ENCODE measurements at regions not wholly inside any gene's neighbourhood (a gene's known extent, or its start where the extent isn't known, plus 50 kb on each side); places are given as distances from the start of the nearest gene placed in this dataset.

- TF ChIP-seq, protein P1, sequence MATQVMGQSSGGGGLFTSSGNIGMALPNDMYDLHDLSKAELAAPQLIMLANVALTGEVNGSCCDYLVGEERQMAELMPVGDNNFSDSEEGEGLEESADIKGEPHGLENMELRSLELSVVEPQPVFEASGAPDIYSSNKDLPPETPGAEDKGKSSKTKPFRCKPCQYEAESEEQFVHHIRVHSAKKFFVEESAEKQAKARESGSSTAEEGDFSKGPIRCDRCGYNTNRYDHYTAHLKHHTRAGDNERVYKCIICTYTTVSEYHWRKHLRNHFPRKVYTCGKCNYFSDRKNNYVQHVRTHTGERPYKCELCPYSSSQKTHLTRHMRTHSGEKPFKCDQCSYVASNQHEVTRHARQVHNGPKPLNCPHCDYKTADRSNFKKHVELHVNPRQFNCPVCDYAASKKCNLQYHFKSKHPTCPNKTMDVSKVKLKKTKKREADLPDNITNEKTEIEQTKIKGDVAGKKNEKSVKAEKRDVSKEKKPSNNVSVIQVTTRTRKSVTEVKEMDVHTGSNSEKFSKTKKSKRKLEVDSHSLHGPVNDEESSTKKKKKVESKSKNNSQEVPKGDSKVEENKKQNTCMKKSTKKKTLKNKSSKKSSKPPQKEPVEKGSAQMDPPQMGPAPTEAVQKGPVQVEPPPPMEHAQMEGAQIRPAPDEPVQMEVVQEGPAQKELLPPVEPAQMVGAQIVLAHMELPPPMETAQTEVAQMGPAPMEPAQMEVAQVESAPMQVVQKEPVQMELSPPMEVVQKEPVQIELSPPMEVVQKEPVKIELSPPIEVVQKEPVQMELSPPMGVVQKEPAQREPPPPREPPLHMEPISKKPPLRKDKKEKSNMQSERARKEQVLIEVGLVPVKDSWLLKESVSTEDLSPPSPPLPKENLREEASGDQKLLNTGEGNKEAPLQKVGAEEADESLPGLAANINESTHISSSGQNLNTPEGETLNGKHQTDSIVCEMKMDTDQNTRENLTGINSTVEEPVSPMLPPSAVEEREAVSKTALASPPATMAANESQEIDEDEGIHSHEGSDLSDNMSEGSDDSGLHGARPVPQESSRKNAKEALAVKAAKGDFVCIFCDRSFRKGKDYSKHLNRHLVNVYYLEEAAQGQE (IDR thresholded peaks at IDR 0.05; ENCODE audit: low read depth): no peak
- TF ChIP-seq ZBTB7A (IDR thresholded peaks at IDR 0.05; ENCODE audit: low read depth) (no peak), EGR1 (IDR thresholded peaks at IDR 0.05) (no peak), EP300 (IDR thresholded peaks at IDR 0.05; ENCODE audit: borderline replicate concordance) (no peak), FOXM1 (IDR thresholded peaks at IDR 0.05; ENCODE audit: borderline replicate concordance, low read depth) (no peak), TCF12 (IDR thresholded peaks at IDR 0.05; ENCODE audit: low read depth) (no peak), RAD21 (IDR thresholded peaks at IDR 0.05; ENCODE audit: low read depth) (no peak)
- TF ChIP-seq, protein P2, sequence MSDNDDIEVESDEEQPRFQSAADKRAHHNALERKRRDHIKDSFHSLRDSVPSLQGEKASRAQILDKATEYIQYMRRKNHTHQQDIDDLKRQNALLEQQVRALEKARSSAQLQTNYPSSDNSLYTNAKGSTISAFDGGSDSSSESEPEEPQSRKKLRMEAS (IDR thresholded peaks at IDR 0.05): no peak
- TF ChIP-seq, protein P3, sequence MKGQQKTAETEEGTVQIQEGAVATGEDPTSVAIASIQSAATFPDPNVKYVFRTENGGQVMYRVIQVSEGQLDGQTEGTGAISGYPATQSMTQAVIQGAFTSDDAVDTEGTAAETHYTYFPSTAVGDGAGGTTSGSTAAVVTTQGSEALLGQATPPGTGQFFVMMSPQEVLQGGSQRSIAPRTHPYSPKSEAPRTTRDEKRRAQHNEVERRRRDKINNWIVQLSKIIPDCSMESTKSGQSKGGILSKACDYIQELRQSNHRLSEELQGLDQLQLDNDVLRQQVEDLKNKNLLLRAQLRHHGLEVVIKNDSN (IDR thresholded peaks at IDR 0.05): no peak
Observed at GRCh38 chr1:177413982-177414596, 243.3 kb downstream of the BRINP2 start.

DNA sequence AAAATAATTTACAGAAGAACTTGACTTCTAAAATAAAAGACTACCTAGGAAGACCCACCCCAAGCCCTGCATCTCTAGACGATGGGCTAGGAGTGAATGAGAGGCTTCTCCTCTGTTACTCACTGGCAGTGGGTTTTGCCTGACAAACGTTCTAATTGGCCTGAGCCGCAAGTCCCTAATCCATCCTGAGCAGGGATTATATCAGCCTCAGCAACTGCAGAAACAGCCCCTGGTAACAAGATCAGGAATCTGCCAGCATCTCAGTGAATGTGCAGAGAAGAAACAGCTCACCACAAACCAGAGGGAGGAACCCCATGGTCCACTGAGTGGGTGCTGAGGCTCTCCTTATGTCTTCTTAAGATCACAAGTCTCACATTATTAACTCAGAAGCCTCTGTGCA is 240.6 kb downstream of the BRINP2 start:
- TF ChIP-seq TCF12 (IDR thresholded peaks at IDR 0.05; ENCODE audit: low read depth) (no peak), YY1 (IDR thresholded peaks at IDR 0.05; ENCODE audit: low read depth) (no peak), RAD21 (IDR thresholded peaks at IDR 0.05; ENCODE audit: low read depth) (no peak), EGR1 (IDR thresholded peaks at IDR 0.05) (no peak), NFIC (IDR thresholded peaks at IDR 0.05) (no peak)
- TF ChIP-seq, protein P1 (IDR thresholded peaks at IDR 0.05; ENCODE audit: low read depth): no peak

GRCh38 chr1:177410179-177410766 is 239.5 kb downstream of the BRINP2 start:
- TF ChIP-seq ZBTB7A (IDR thresholded peaks at IDR 0.05; ENCODE audit: low read depth) (no peak), YY1 (IDR thresholded peaks at IDR 0.05; ENCODE audit: low read depth) (no peak), CREB1 (IDR thresholded peaks at IDR 0.05; ENCODE audit: low read depth) (no peak), EGR1 (IDR thresholded peaks at IDR 0.05) (no peak), CEBPB (IDR thresholded peaks at IDR 0.05) (no peak), RAD21 (IDR thresholded peaks at IDR 0.05; ENCODE audit: low read depth) (no peak), TEAD4 (IDR thresholded peaks at IDR 0.05) (no peak), TAF1 (IDR thresholded peaks at IDR 0.05; ENCODE audit: low read depth) (no peak), NFIC (IDR thresholded peaks at IDR 0.05) (no peak), EP300 (IDR thresholded peaks at IDR 0.05; ENCODE audit: borderline replicate concordance) (no peak), TCF12 (IDR thresholded peaks at IDR 0.05; ENCODE audit: low read depth) (no peak), FOXM1 (IDR thresholded peaks at IDR 0.05; ENCODE audit: borderline replicate concordance, low read depth) (no peak)
- TF ChIP-seq, protein P2 (IDR thresholded peaks at IDR 0.05): no peak
- TF ChIP-seq, protein P3 (IDR thresholded peaks at IDR 0.05): no peak
- TF ChIP-seq, protein P1 (IDR thresholded peaks at IDR 0.05; ENCODE audit: low read depth): no peak

GRCh38 chr1:177392336-177392735 is 221.6 kb downstream of the BRINP2 start:
- TF ChIP-seq CREB1 (IDR thresholded peaks at IDR 0.05; ENCODE audit: low read depth) (no peak), EP300 (IDR thresholded peaks at IDR 0.05; ENCODE audit: borderline replicate concordance) (no peak)
